Gastroesophageal sphincter (tissue), 3 donors: ENCODE measurements at regions not wholly inside any gene's neighbourhood (a gene's known extent, or its start where the extent isn't known, plus 50 kb on each side); places are given as distances from the start of the nearest gene placed in this dataset.

Source experiments
- CTCF ChIP-seq, 4 experiments: fragments of 200-600 bp in 2 of 4; fragments of 450-650 bp in 2 of 4; sonication (generic) in 1 of 4; IDR thresholded peaks; one replicate each; pipeline ENCODE4 v1.5.1; 2017 to 2019; ENCODE audit warnings: antibody characterized with exemption in 4 of 4, mild to moderate bottlenecking in 2 of 4, moderate library complexity in 2 of 4
- EP300 ChIP-seq: sonication (generic); formaldehyde crosslinking; IDR thresholded peaks from one replicate; pipeline ENCODE4 v1.6.1; 2017; ENCODE audit warnings: antibody characterized with exemption, mild to moderate bottlenecking
- POLR2AphosphoS5 ChIP-seq: sonication (generic); formaldehyde crosslinking; IDR thresholded peaks from one replicate; pipeline ENCODE4 v1.6.1; 2017; ENCODE audit warnings: antibody characterized with exemption

DNA sequence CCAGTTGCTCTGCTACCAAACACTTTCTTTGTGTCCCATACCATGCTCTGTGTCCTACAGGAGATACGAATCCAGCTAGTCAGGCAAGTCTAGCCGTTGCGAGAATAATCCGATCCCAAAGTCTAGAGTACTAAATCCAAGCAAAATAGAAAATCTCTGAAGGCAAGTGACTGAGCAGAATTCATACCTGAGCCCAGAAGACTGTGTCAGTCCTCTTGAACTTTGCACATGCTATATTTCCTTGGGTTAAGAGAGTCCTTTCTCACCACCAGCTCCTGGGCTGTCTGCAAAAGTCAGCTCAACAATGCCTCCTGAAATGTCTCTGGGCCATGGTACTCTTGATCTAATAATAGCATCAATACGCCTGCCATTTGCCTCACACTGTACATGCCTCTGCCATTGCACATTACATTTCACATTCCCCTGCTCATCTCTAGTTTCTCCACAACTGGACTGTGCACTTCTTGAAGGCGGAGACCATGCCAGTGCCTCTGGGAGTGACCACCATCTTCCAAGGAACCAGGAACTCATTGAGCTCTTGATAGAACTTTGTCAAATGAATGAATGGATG lies 265.8 kb upstream of the ID2 start:
- TF ChIP-seq CTCF (IDR thresholded peaks at IDR 0.05): no peak
- TF ChIP-seq POLR2AphosphoS5: no peak
- TF ChIP-seq EP300: no peak
